Heart left ventricle (tissue), 13 donors: ENCODE measurements at regions not wholly inside any gene's neighbourhood (a gene's known extent, or its start where the extent isn't known, plus 50 kb on each side); places are given as distances from the start of the nearest gene placed in this dataset.

ENCODE experiments used
- CTCF ChIP-seq, 12 donors: fragments of 200-600 bp; sonication (generic) in 4 of 12; IDR thresholded peaks; one replicate each; pipeline versions ENCODE4 v1.5.0 to v1.8.0; 2018 to 2022; ENCODE audit warnings: antibody characterized with exemption in 12 of 12, mild to moderate bottlenecking in 5 of 12
- POLR2A ChIP-seq, 2 donors: fragments of 450-650 bp; IDR thresholded peaks; one replicate each; pipeline ENCODE4 v1.6.1; 2017; ENCODE audit warnings: antibody characterized with exemption in 2 of 2, mild to moderate bottlenecking in 2 of 2, moderate library complexity in 2 of 2
- donor health status: ischemic (EF 13 %, LVEDD 7.1; RV severe dilation, severe dysfunction).
- donor health status: DM: no; HTN: yes; CAD: no.
- donor health status: DM: no; HTN: no; CAD: no.
- donor health status: ischemic (EF 25% LVEDD 6.9; RV normal size, moderate dysfunction).
- donor health status: ischemic (EF 25% LVEDD 5.7; RV mildly dilated, moderate dysfunction).
- donor health status: ischemic (EF 35%, LVEDD 5.7; RV mildly dilated, moderate dysfunction).
- donor health status: nonischemic (EF 11% LVEDD 7.7; RV severe dilation, severe dysfunction).
- donor health status: DM: yes; HTN: yes; CAD: no.
- donor health status: PGD.
- donor health status: ischemic (EF 29% LVEDD 5.4; RV normal size, mild dysfunction).
- donor health status: nonischemic (EF 23%, LVEDD 6.1; RV moderate dilation, normal function).

- no peak for TF ChIP-seq CTCF (IDR thresholded peaks at IDR 0.05)
- TF ChIP-seq POLR2A (IDR thresholded peaks at IDR 0.05) = no peak
These were observed 255.4 kb downstream of the COG6 start for GRCh38 chr13:39910833-39911232.
